ENCODE measurements at regions not wholly inside any gene's neighbourhood (a gene's known extent, or its start where the extent isn't known, plus 50 kb on each side); places are given as distances from the start of the nearest gene placed in this dataset.

DNA sequence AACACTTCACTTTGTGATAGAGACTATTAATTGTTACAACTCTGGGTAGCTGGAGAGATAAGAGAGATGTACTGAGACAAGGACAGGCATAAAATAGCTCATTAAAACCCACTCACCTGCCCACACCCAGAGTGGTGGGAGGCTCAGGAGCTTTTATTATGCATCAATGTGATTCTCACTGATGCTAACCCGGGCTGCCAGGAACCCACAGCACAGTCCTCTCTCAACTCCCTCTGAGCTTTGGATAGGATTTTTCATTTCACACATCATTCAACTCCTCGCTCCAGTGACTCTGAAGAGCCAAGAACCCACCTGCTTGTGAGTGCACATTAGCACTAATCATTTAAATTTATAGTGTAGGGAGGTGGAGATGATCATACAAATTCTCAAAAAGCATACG, 827.9 kb downstream of the FLRT2 start:
- H3K9me3 Mint-ChIP-seq: no peaks in the 10 kb centered on the region
- no peak for DNase-seq
- no peak overlapping the region for H3K4me3 Mint-ChIP-seq
- TF ChIP-seq, protein P1, sequence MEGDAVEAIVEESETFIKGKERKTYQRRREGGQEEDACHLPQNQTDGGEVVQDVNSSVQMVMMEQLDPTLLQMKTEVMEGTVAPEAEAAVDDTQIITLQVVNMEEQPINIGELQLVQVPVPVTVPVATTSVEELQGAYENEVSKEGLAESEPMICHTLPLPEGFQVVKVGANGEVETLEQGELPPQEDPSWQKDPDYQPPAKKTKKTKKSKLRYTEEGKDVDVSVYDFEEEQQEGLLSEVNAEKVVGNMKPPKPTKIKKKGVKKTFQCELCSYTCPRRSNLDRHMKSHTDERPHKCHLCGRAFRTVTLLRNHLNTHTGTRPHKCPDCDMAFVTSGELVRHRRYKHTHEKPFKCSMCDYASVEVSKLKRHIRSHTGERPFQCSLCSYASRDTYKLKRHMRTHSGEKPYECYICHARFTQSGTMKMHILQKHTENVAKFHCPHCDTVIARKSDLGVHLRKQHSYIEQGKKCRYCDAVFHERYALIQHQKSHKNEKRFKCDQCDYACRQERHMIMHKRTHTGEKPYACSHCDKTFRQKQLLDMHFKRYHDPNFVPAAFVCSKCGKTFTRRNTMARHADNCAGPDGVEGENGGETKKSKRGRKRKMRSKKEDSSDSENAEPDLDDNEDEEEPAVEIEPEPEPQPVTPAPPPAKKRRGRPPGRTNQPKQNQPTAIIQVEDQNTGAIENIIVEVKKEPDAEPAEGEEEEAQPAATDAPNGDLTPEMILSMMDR (IDR thresholded peaks at IDR 0.05): no peak
- no peaks in the 10 kb centered on the region for H3K27me3 Mint-ChIP-seq (ENCODE audit: low read depth, poor library complexity)
- H3K27ac Mint-ChIP-seq: no peak overlapping the region
- H3K36me3 Mint-ChIP-seq (ENCODE audit: low read depth): no peaks in the 10 kb centered on the region
- H3K4me1 Mint-ChIP-seq: no peaks in the 10 kb centered on the region

DNA sequence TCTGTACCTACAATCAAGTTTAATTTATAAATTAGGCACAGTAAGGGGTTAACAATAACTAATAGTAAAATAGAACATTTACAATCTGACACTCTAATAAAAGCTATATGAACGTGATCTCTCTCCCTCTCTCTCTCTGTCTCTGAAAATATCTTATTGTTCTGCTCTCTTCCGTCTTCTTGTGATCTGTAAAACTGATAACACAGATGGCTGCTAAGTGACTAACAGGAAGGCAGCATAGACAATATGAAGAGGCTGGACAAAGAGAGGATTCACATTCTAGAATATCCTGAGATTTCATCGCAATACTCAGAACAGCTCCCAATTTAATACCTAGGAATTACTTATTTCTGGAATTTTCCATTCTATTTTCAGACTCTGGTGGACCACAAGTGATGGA, 827.2 kb downstream of the FLRT2 start:
- Mint-ChIP-seq H3K27me3 (ENCODE audit: low read depth, poor library complexity) (no peaks in the 10 kb centered on the region), H3K4me1 (no peaks in the 10 kb centered on the region), H3K27ac (no peak overlapping the region), H3K9me3 (no peaks in the 10 kb centered on the region), H3K36me3 (ENCODE audit: low read depth) (no peaks in the 10 kb centered on the region), H3K4me3 (no peak overlapping the region)
- no peak for DNase-seq
- TF ChIP-seq, protein P1 (IDR thresholded peaks at IDR 0.05): no peak

DNA sequence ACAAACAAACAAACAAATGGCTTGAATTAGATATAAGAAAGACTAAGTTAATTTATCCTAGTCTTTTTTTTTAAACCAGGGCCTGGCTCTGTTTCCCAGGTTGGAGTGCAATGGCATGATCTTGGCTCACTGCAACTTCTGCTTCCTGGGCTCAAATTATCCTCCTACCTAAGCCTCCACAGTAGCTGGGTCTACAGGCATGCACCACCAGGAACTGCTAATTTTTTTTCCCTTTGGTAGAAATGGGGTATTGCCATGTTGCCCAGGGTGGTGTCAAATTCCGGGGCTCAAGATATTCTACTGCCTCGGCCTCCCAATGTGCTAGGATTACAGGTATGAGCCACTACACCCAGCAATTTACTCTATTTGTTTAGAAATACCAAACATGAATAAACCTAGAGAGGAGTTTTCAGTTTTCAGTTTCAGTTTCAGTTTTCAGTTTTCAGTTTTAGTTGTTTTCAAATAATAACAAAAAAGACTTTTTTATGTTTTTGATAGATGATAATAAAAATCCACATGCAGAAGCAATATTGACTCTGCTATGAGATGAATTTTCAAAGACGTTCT, 817.0 kb downstream of the FLRT2 start:
- no peaks in the 10 kb centered on the region for H3K36me3 Mint-ChIP-seq (ENCODE audit: low read depth)
- H3K27me3 Mint-ChIP-seq (ENCODE audit: low read depth, poor library complexity): no peaks in the 10 kb centered on the region
- H3K4me3 Mint-ChIP-seq: no peak overlapping the region
- TF ChIP-seq, protein P1 (IDR thresholded peaks at IDR 0.05): no peak
- no peaks in the 10 kb centered on the region for H3K9me3 Mint-ChIP-seq
- H3K27ac Mint-ChIP-seq: no peak overlapping the region
- no peak for DNase-seq
- no peaks in the 10 kb centered on the region for H3K4me1 Mint-ChIP-seq

DNA sequence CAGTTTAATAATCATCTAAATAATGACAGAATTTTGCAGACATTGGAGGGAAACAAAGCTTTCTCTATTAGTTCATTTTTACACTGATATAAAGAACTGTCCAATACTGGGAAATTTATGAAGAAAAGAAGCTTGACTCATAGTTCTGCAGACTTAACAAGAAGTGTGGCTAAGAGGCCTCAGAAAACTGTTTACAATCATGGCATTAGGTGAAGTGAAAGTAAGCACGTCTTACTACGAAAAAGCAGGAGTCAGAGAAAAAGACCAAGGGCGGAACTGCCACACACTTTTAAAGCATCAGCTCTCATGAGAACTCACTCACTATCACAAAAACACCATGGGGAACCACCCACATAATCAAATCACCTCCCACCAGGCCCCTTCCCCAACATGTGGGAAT, 804.4 kb downstream of the FLRT2 start:
- no peak overlapping the region for H3K27ac Mint-ChIP-seq
- no peaks in the 10 kb centered on the region for H3K27me3 Mint-ChIP-seq (ENCODE audit: low read depth, poor library complexity)
- TF ChIP-seq, protein P1 (IDR thresholded peaks at IDR 0.05): no peak
- no peak for DNase-seq
- H3K36me3 Mint-ChIP-seq (ENCODE audit: low read depth): no peaks in the 10 kb centered on the region
- H3K4me3 Mint-ChIP-seq: no peak overlapping the region
- no peaks in the 10 kb centered on the region for H3K4me1 Mint-ChIP-seq
- no peaks in the 10 kb centered on the region for H3K9me3 Mint-ChIP-seq

DNA sequence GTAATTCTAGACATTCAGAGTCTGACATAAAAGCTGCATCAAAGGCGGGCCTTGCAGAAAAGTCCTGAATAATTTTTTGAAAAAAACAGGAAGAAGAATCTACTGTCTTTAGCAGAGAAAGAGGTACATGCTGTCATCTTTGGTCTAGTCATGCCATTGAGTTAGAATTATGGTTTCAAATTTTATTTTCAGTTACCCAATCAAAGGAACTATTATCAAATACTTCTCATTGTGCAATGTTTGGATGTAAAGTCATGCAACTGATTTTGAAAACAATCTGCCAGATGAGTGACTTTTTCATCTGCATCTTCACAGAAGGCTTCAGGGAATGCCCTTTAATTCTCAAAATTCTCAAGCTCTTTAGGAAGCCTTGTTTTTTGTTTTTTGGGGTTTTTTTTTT, 803.5 kb downstream of the FLRT2 start:
- DNase-seq: no peak
- Mint-ChIP-seq H3K27ac (no peak overlapping the region), H3K36me3 (ENCODE audit: low read depth) (no peaks in the 10 kb centered on the region), H3K9me3 (no peaks in the 10 kb centered on the region), H3K4me1 (no peaks in the 10 kb centered on the region), H3K4me3 (no peak overlapping the region), H3K27me3 (ENCODE audit: low read depth, poor library complexity) (no peaks in the 10 kb centered on the region)
- TF ChIP-seq, protein P1 (IDR thresholded peaks at IDR 0.05): no peak

DNA sequence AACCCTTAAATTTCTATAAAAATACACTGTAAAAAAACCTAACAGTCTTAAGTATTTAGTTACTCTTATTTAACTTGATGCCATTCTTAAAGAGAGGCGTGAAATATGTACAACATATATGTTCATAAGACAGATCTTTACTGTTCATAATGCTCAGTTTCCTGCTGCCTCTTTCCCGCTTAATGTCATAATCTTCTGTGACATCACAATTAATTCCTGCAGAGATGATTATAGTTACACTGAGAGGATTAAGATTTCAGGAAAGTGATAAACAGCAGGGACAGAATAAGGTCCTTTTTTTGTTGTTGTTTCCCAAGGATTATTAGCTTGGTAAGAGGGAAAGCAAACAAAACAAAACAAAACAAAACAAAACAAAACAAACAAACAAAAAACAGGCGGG, 801.4 kb downstream of the FLRT2 start:
- Mint-ChIP-seq H3K27me3 (ENCODE audit: low read depth, poor library complexity) (no peaks in the 10 kb centered on the region), H3K4me1 (no peaks in the 10 kb centered on the region), H3K4me3 (no peak overlapping the region), H3K27ac (no peak overlapping the region), H3K9me3 (no peaks in the 10 kb centered on the region), H3K36me3 (ENCODE audit: low read depth) (no peaks in the 10 kb centered on the region)
- no peak for DNase-seq
- TF ChIP-seq, protein P1 (IDR thresholded peaks at IDR 0.05): no peak

Data from nephron progenitor cell (in vitro differentiated cells).